ENCODE measurements at regions not wholly inside any gene's neighbourhood (a gene's known extent, or its start where the extent isn't known, plus 50 kb on each side); places are given as distances from the start of the nearest gene placed in this dataset.

DNA sequence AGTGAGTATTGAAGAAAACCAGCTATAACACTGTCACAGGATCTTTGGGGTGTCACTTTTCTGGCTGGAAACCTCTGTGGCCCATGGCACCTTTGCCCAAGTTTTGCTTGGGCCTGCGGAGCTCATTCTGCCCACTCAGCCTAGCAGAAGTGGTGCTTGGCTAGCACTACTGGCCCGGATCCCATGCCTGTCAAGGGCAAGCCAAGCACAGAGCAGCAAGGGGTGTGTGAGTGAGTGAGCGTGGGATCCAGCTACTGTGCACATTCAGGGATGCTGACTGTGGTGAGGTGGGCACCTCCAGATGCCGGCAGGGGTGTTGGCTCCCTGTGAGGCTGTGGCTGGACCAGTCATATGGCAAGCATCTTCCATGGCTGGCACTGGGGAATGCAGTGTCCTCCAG is 55.4 kb upstream of the RASGEF1B start:
- TF ChIP-seq, protein P1, sequence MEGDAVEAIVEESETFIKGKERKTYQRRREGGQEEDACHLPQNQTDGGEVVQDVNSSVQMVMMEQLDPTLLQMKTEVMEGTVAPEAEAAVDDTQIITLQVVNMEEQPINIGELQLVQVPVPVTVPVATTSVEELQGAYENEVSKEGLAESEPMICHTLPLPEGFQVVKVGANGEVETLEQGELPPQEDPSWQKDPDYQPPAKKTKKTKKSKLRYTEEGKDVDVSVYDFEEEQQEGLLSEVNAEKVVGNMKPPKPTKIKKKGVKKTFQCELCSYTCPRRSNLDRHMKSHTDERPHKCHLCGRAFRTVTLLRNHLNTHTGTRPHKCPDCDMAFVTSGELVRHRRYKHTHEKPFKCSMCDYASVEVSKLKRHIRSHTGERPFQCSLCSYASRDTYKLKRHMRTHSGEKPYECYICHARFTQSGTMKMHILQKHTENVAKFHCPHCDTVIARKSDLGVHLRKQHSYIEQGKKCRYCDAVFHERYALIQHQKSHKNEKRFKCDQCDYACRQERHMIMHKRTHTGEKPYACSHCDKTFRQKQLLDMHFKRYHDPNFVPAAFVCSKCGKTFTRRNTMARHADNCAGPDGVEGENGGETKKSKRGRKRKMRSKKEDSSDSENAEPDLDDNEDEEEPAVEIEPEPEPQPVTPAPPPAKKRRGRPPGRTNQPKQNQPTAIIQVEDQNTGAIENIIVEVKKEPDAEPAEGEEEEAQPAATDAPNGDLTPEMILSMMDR (IDR thresholded peaks at IDR 0.05; ENCODE audit: control extremely low read depth in 1 of 3, insufficient read depth in 1 of 3, low read depth in 1 of 3, low read length in 3 of 3) = no peak
- TF ChIP-seq EZH2 (IDR thresholded peaks at IDR 0.05; ENCODE audit: low read depth, low read length, severe bottlenecking) = no peak
- TF ChIP-seq MAFK (IDR thresholded peaks at IDR 0.05; ENCODE audit: low read depth, low read length) = no peak
- no peak for TF ChIP-seq CBX8 (IDR thresholded peaks at IDR 0.05; ENCODE audit: borderline replicate concordance, low read depth, low read length)
- TF ChIP-seq POLR2AphosphoS5 (IDR thresholded peaks at IDR 0.05; ENCODE audit: low read depth, low read length) = no peak
- TF ChIP-seq RXRA (IDR thresholded peaks at IDR 0.05; ENCODE audit: insufficient read depth, low read depth, low read length) = no peak
- no peak for TF ChIP-seq YY1 (IDR thresholded peaks at IDR 0.05; ENCODE audit: low read depth, low read length)
- TF ChIP-seq ASH2L (IDR thresholded peaks at IDR 0.05; ENCODE audit: low read length) = no peak
- TF ChIP-seq POLR2A (IDR thresholded peaks at IDR 0.05; ENCODE audit: control extremely low read depth in 1 of 2, low read depth in 2 of 2, low read length in 2 of 2) = no peak
- TF ChIP-seq SP2 (IDR thresholded peaks at IDR 0.05; ENCODE audit: low read length) = no peak
- TF ChIP-seq EGR1 (IDR thresholded peaks at IDR 0.05; ENCODE audit: borderline replicate concordance, low read depth, low read length) = no peak
- no peak for TF ChIP-seq KDM1A (IDR thresholded peaks at IDR 0.05; ENCODE audit: borderline replicate concordance, low read length)
- TF ChIP-seq, protein P2, sequence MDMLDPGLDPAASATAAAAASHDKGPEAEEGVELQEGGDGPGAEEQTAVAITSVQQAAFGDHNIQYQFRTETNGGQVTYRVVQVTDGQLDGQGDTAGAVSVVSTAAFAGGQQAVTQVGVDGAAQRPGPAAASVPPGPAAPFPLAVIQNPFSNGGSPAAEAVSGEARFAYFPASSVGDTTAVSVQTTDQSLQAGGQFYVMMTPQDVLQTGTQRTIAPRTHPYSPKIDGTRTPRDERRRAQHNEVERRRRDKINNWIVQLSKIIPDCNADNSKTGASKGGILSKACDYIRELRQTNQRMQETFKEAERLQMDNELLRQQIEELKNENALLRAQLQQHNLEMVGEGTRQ (IDR thresholded peaks at IDR 0.05; ENCODE audit: low read length) = no peak

Measured in H1 (cell line).